ENCODE measurements at regions not wholly inside any gene's neighbourhood (a gene's known extent, or its start where the extent isn't known, plus 50 kb on each side); places are given as distances from the start of the nearest gene placed in this dataset.

GRCh38 chr16:35142147-35142808, 1682.9 kb downstream of the TP53TG3F start:
- no peak for FAIRE-seq
- no peak overlapping the region for H3K4me3 ChIP-seq (ENCODE audit: low read depth, low read length)
- no peak for DNase-seq (ENCODE audit: low read depth)
- no peak for TF ChIP-seq CTCF (IDR thresholded peaks at IDR 0.05; ENCODE audit: insufficient read depth, low read length, severe bottlenecking)
- no peaks in the 10 kb centered on the region for H3K27me3 ChIP-seq (ENCODE audit: control insufficient read depth, insufficient read depth, low read length)
- H3K36me3 ChIP-seq (ENCODE audit: control insufficient read depth, insufficient read depth, low read length) = no peaks in the 10 kb centered on the region

GRCh38 chr16:35142809-35143192, 1683.4 kb downstream of the TP53TG3F start:
- H3K27me3 ChIP-seq (ENCODE audit: control insufficient read depth, insufficient read depth, low read length) = no peaks in the 10 kb centered on the region
- no peaks in the 10 kb centered on the region for H3K36me3 ChIP-seq (ENCODE audit: control insufficient read depth, insufficient read depth, low read length)
- no peak for FAIRE-seq
- TF ChIP-seq CTCF (IDR thresholded peaks at IDR 0.05; ENCODE audit: insufficient read depth, low read length, severe bottlenecking) = no peak
- no peak for DNase-seq (ENCODE audit: low read depth)
- no peak overlapping the region for H3K4me3 ChIP-seq (ENCODE audit: low read depth, low read length)

- FAIRE-seq = no peak
- DNase-seq (ENCODE audit: low read depth) = no peak
Measured at GRCh38 chr16:35144212-35144932, 1685.0 kb downstream of the TP53TG3F start.

GRCh38 chr16:35146031-35146710, 1686.8 kb downstream of the TP53TG3F start:
- FAIRE-seq (no peak), DNase-seq (ENCODE audit: low read depth) (no peak)

More at GRCh38 chr16:35144212-35144932, 1685.0 kb downstream of the TP53TG3F start:
- TF ChIP-seq CTCF (IDR thresholded peaks at IDR 0.05; ENCODE audit: insufficient read depth, low read length, severe bottlenecking) = no peak
- H3K27me3 ChIP-seq (ENCODE audit: control insufficient read depth, insufficient read depth, low read length) = no peaks in the 10 kb centered on the region
- H3K4me3 ChIP-seq (ENCODE audit: low read depth, low read length) = no peak overlapping the region
- H3K36me3 ChIP-seq (ENCODE audit: control insufficient read depth, insufficient read depth, low read length) = no peaks in the 10 kb centered on the region

GRCh38 chr16:35146723-35147458, 1687.5 kb downstream of the TP53TG3F start:
- Histone ChIP-seq H3K4me3 (ENCODE audit: low read depth, low read length) (no peak overlapping the region), H3K36me3 (ENCODE audit: control insufficient read depth, insufficient read depth, low read length) (no peaks in the 10 kb centered on the region), H3K27me3 (ENCODE audit: control insufficient read depth, insufficient read depth, low read length) (no peaks in the 10 kb centered on the region)
- no peak for DNase-seq (ENCODE audit: low read depth)
- FAIRE-seq = no peak
- no peak for TF ChIP-seq CTCF (IDR thresholded peaks at IDR 0.05; ENCODE audit: insufficient read depth, low read length, severe bottlenecking)

More at GRCh38 chr16:35146031-35146710, 1686.8 kb downstream of the TP53TG3F start:
- Histone ChIP-seq H3K36me3 (ENCODE audit: control insufficient read depth, insufficient read depth, low read length) (no peaks in the 10 kb centered on the region), H3K27me3 (ENCODE audit: control insufficient read depth, insufficient read depth, low read length) (no peaks in the 10 kb centered on the region), H3K4me3 (ENCODE audit: low read depth, low read length) (no peak overlapping the region)
- TF ChIP-seq CTCF (IDR thresholded peaks at IDR 0.05; ENCODE audit: insufficient read depth, low read length, severe bottlenecking) = no peak
